GM23248 (cell line): ENCODE measurements at regions not wholly inside any gene's neighbourhood (a gene's known extent, or its start where the extent isn't known, plus 50 kb on each side); places are given as distances from the start of the nearest gene placed in this dataset.

ENCODE experiments used
- EZH2 ChIP-seq: fragments of 200-600 bp; sonication (generic); IDR thresholded peaks from 2 replicates; pipeline ENCODE4 v1.6.1; 2018; ENCODE audit warnings: antibody characterized with exemption, mild to moderate bottlenecking; ENCODE audit not compliant: insufficient read depth, poor library complexity, severe bottlenecking
- EZH2phosphoT487 ChIP-seq: fragments of 200-600 bp; sonication (generic); IDR thresholded peaks from 2 replicates; pipeline ENCODE4 v1.6.1; 2018; ENCODE audit warnings: antibody characterized with exemption, moderate library complexity, mild to moderate bottlenecking, low read depth; ENCODE audit not compliant: insufficient read depth

- TF ChIP-seq EZH2: no peak
- no peak for TF ChIP-seq EZH2phosphoT487
These were observed 93.7 kb upstream of the THUMPD2 start for GRCh38 chr2:39872748-39873147.
